ENCODE measurements at regions not wholly inside any gene's neighbourhood (a gene's known extent, or its start where the extent isn't known, plus 50 kb on each side); places are given as distances from the start of the nearest gene placed in this dataset.

DNA sequence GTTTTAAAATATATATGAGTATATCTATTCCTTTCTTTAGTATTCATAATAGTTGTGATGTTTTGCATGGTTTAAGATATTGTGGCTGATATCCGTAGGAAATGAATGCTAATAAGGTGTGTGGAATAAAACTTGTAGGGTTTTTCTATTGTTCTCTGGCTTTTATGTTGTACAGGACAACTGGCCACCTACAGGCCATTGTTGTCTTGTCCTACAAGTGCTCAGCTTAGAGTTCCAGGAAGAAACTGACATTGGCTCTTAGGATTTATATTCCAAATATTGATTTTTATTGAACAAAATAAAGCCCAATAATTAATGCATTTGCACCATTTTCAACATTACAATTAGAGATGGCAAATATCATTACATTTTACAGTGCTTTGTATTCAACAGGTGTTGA lies 512.8 kb upstream of the TENM4 start:
- no peaks in the 10 kb centered on the region for H3K36me3 ChIP-seq (ENCODE audit: control insufficient read depth in 4 of 4, insufficient read depth in 3 of 4, low read depth in 1 of 4, low read length in 3 of 4)
- WGBS = 78% methylated on average over 1 of the region's 1 CpG

More for the DNA sequence above, 512.8 kb upstream of the TENM4 start:
- no peak for DNase-seq (ENCODE audit: low spot score)
- Histone ChIP-seq H3K9ac (ENCODE audit: low read depth in 1 of 2, low read length in 2 of 2) (no peak overlapping the region), H3K9me3 (ENCODE audit: control insufficient read depth in 4 of 4, low read length in 3 of 4) (peaks cover 0 to 8% (median 2%) of the 10 kb centered on the region in 4 donors), H3K27ac (ENCODE audit: low read depth in 1 of 2, low read length in 2 of 2) (no peak overlapping the region), H3K4me1 (ENCODE audit: control insufficient read depth in 4 of 4, insufficient read depth in 4 of 4, low read length in 3 of 4) (no peaks in the 10 kb centered on the region), H3K27me3 (ENCODE audit: control insufficient read depth in 4 of 4, insufficient read depth in 4 of 4, low read length in 3 of 4) (peaks cover 0 to 3% (median 0%) of the 10 kb centered on the region in 4 donors), H3K4me3 (ENCODE audit: low read depth in 1 of 3, low read length in 3 of 3) (no peak overlapping the region)
- TF ChIP-seq RAD21 (IDR thresholded peaks at IDR 0.05) = no peak
- TF ChIP-seq ZBTB33 (IDR thresholded peaks at IDR 0.05) = no peak
- TF ChIP-seq, protein P1, sequence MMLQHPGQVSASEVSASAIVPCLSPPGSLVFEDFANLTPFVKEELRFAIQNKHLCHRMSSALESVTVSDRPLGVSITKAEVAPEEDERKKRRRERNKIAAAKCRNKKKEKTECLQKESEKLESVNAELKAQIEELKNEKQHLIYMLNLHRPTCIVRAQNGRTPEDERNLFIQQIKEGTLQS (IDR thresholded peaks at IDR 0.05) = no peak
- no peak for TF ChIP-seq HNF4G (IDR thresholded peaks at IDR 0.05)
- TF ChIP-seq RXRA (IDR thresholded peaks at IDR 0.05) = no peak
- TF ChIP-seq CTCF (IDR thresholded peaks at IDR 0.05; ENCODE audit: low read depth, low read length, missing input control) = no peak
- TF ChIP-seq FOXA2 (IDR thresholded peaks at IDR 0.05) = no peak
- no peak for TF ChIP-seq SP1 (IDR thresholded peaks at IDR 0.05)
- TF ChIP-seq YY1 (IDR thresholded peaks at IDR 0.05) = no peak
- TF ChIP-seq GABPA (IDR thresholded peaks at IDR 0.05 in 1 of 2, conservative IDR thresholded peaks at IDR 0.05 in 1 of 2) = no peak
- no peak for TF ChIP-seq JUND (IDR thresholded peaks at IDR 0.05)
- TF ChIP-seq, protein P2, sequence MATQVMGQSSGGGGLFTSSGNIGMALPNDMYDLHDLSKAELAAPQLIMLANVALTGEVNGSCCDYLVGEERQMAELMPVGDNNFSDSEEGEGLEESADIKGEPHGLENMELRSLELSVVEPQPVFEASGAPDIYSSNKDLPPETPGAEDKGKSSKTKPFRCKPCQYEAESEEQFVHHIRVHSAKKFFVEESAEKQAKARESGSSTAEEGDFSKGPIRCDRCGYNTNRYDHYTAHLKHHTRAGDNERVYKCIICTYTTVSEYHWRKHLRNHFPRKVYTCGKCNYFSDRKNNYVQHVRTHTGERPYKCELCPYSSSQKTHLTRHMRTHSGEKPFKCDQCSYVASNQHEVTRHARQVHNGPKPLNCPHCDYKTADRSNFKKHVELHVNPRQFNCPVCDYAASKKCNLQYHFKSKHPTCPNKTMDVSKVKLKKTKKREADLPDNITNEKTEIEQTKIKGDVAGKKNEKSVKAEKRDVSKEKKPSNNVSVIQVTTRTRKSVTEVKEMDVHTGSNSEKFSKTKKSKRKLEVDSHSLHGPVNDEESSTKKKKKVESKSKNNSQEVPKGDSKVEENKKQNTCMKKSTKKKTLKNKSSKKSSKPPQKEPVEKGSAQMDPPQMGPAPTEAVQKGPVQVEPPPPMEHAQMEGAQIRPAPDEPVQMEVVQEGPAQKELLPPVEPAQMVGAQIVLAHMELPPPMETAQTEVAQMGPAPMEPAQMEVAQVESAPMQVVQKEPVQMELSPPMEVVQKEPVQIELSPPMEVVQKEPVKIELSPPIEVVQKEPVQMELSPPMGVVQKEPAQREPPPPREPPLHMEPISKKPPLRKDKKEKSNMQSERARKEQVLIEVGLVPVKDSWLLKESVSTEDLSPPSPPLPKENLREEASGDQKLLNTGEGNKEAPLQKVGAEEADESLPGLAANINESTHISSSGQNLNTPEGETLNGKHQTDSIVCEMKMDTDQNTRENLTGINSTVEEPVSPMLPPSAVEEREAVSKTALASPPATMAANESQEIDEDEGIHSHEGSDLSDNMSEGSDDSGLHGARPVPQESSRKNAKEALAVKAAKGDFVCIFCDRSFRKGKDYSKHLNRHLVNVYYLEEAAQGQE (IDR thresholded peaks at IDR 0.05) = no peak
- no peak for TF ChIP-seq HNF4A (conservative IDR thresholded peaks at IDR 0.05)
- TF ChIP-seq FOXA1 (IDR thresholded peaks at IDR 0.05) = no peak
- TF ChIP-seq, protein P3, sequence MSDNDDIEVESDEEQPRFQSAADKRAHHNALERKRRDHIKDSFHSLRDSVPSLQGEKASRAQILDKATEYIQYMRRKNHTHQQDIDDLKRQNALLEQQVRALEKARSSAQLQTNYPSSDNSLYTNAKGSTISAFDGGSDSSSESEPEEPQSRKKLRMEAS (IDR thresholded peaks at IDR 0.05) = no peak
- no peak for TF ChIP-seq EGR1 (IDR thresholded peaks at IDR 0.05; ENCODE audit: low read depth in 2 of 2)
- TF ChIP-seq TAF1 (conservative IDR thresholded peaks at IDR 0.05) = no peak

Measured in liver (tissue), 8 donors.